DMS53 treated with DMSO at 0.1 percent for 48 hours (cell line): ENCODE measurements at regions not wholly inside any gene's neighbourhood (a gene's known extent, or its start where the extent isn't known, plus 50 kb on each side); places are given as distances from the start of the nearest gene placed in this dataset.

Experiments used
- DNase-seq: peaks from one replicate; lab custom pipeline; 2025; ENCODE audit not compliant: unreplicated experiment; lab: John Stamatoyannopoulos, UW

GRCh38 chr1:98003442-98003841, 82.6 kb upstream of the DPYD start:
- DNase-seq: no peak

- DNase-seq: no peak
These were observed 81.5 kb upstream of the DPYD start for GRCh38 chr1:98002288-98002687.

GRCh38 chr1:98001764-98002163, 80.9 kb upstream of the DPYD start:
- no peak for DNase-seq

GRCh38 chr1:97999320-97999719, 78.5 kb upstream of the DPYD start:
- DNase-seq: no peak

- no peak for DNase-seq
These were observed 76.0 kb upstream of the DPYD start for GRCh38 chr1:97996880-97997279.

- DNase-seq: no peak
These were observed 68.4 kb upstream of the DPYD start for GRCh38 chr1:97989094-97989680.

- DNase-seq: no peak
These were observed 65.5 kb upstream of the DPYD start for GRCh38 chr1:97986041-97987005.

- DNase-seq: no peak
These were observed 62.3 kb upstream of the DPYD start for GRCh38 chr1:97983126-97983525.

GRCh38 chr1:97980530-97980929, 59.7 kb upstream of the DPYD start:
- no peak for DNase-seq

- DNase-seq: no peak
These were observed 56.0 kb upstream of the DPYD start for GRCh38 chr1:97976801-97977200.
